AG04449 (cell line): ENCODE measurements at regions not wholly inside any gene's neighbourhood (a gene's known extent, or its start where the extent isn't known, plus 50 kb on each side); places are given as distances from the start of the nearest gene placed in this dataset.

Source experiments
- CTCF ChIA-PET: fragments of 350-600 bp; formaldehyde crosslinking; extraction: SDS; loops from one replicate; lab custom pipeline; 2021; ENCODE audit warnings: antibody characterized with exemption; lab: Yijun Ruan, JAX
- POLR2A ChIA-PET: fragments of 400-600, 350-600 bp; formaldehyde crosslinking; extraction: SDS; loops from one replicate; lab custom pipeline; 2020; ENCODE audit warnings: antibody characterized with exemption, inconsistent platforms; lab: Yijun Ruan, JAX
- DNase-seq: peaks from one replicate; pipeline ENCODE4 v3.0.0-alpha.2; 2010; ENCODE audit warnings: low read depth, low spot score
- H3K4me3 ChIP-seq: 2 replicates; pipeline ENCODE4 v1.5.1; 2011; ENCODE audit warnings: low read depth, mild to moderate bottlenecking, control low read depth, low read length
- TF ChIP-seq, protein P1 (sequence below): IDR thresholded peaks from one replicate; pipeline ENCODE4 v1.5.1; 2011; ENCODE audit warnings: mild to moderate bottlenecking, moderate library complexity, low read length, control low read depth, inconsistent platforms; ENCODE audit not compliant: insufficient read depth; ENCODE audit errors: missing control alignments

DNA sequence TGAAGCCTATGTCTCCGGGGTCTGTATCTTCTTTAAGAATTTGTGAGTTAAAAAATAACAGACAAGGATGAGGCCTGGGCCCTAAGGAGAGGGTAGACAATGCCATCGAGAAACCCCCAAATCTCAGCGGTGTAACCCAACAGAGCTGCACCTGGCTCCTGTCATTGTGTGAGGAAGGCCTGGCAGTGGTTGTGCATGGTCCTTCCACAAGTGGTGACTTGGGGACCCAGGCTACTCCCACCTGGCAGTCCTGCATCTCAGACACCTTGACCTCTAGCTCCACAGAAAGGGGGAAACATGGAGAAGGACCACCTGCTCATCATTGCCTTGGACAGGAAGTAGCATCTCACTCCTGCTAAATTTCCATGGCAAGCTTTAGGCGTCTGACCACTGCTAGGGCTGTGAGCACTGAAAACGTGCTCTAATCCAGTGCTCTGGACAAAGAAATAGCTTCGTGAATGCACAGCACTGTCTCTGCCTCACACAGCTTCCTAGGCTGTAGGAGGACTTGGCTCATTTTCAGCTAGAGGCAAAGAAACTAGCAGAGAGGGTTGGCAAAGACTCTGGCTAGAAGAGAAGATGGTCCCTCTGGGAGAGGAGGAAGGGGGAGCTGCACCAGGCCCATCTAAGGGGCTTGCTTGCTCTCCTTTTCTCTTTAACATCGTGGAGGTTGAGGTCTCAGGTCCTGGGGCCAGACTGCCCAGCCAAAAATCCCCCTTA is 273.9 kb upstream of the ZMIZ1 start:
- TF ChIP-seq, protein P1, sequence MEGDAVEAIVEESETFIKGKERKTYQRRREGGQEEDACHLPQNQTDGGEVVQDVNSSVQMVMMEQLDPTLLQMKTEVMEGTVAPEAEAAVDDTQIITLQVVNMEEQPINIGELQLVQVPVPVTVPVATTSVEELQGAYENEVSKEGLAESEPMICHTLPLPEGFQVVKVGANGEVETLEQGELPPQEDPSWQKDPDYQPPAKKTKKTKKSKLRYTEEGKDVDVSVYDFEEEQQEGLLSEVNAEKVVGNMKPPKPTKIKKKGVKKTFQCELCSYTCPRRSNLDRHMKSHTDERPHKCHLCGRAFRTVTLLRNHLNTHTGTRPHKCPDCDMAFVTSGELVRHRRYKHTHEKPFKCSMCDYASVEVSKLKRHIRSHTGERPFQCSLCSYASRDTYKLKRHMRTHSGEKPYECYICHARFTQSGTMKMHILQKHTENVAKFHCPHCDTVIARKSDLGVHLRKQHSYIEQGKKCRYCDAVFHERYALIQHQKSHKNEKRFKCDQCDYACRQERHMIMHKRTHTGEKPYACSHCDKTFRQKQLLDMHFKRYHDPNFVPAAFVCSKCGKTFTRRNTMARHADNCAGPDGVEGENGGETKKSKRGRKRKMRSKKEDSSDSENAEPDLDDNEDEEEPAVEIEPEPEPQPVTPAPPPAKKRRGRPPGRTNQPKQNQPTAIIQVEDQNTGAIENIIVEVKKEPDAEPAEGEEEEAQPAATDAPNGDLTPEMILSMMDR, result no peak
- DNase-seq, result no peak
- CTCF ChIA-PET, result interaction anchor here (2.0 kb wide), 1 partner anchor 12 kb away, joined by 5 read pairs; no protein-coding TSS in a partner anchor
- POLR2A ChIA-PET, result no interaction called here
- H3K4me3 ChIP-seq, result no peak overlapping the region

DNA sequence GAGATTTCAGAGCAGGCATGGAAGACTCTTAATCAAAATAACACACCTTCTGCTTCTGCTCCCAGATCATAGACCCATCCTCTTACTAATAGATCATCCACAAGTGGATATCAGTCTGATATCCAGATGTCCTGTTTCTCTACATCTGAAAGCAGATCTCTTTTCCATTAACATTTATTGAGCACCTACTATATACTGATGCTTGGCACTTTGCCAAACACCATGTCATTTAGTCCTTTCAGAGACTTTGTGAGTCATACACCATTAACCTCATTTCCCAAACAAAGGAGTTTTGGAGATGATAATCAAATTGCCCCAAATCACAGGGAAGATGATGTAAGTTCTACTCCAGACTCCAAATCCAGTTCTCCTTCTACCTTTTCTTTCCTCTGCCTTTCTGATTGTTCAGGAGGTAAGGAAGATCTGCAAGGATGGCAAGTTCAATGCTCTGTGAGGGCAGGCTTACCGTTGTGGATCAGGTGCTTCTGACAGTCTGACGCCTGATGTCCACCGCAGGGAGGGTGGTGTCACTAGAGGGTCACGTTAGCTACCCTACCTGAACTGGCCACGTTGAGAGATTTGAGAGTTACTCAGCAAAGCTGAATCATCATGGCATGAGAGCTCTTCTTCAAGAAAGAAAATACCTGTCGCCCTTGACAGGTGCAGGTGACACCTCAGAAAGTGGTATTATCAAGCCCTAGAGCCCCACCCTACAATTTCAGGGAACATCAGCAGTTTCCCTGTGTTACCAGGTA is 269.6 kb upstream of the ZMIZ1 start:
- POLR2A ChIA-PET, result no interaction called here
- no peak overlapping the region for H3K4me3 ChIP-seq
- DNase-seq, result no peak
- TF ChIP-seq, protein P1, result no peak
- CTCF ChIA-PET, result no interaction called here

- POLR2A ChIA-PET, result no interaction called here
- DNase-seq, result no peak
- H3K4me3 ChIP-seq, result no peak overlapping the region
- CTCF ChIA-PET, result no interaction called here
- TF ChIP-seq, protein P1, result no peak
Observed at GRCh38 chr10:78800006-78800405, 268.8 kb upstream of the ZMIZ1 start.

- ChIA-PET CTCF (no interaction called here), POLR2A (no interaction called here)
- H3K4me3 ChIP-seq, result no peak overlapping the region
- no peak for DNase-seq
- TF ChIP-seq, protein P1, result no peak
Observed at GRCh38 chr10:78800535-78801320, 268.0 kb upstream of the ZMIZ1 start.

GRCh38 chr10:78802431-78802830 is 266.3 kb upstream of the ZMIZ1 start:
- TF ChIP-seq, protein P1, result no peak
- DNase-seq, result no peak
- no peak overlapping the region for H3K4me3 ChIP-seq
- CTCF ChIA-PET, result interaction anchor here (1.4 kb wide), 1 partner anchor 25 kb away, joined by 3 read pairs; no protein-coding TSS in a partner anchor
- POLR2A ChIA-PET, result interaction anchor here (0.6 kb wide), 1 partner anchor 438 kb away, joined by 7 read pairs; no protein-coding TSS in a partner anchor

- POLR2A ChIA-PET, result interaction anchor here (0.6 kb wide), 1 partner anchor 437 kb away, joined by 7 read pairs; no protein-coding TSS in a partner anchor
- TF ChIP-seq, protein P1, result no peak
- CTCF ChIA-PET, result interaction anchor here (1.4 kb wide), 1 partner anchor 25 kb away, joined by 3 read pairs; no protein-coding TSS in a partner anchor
- DNase-seq, result peak; percentile 24
- H3K4me3 ChIP-seq, result no peak overlapping the region
Observed at GRCh38 chr10:78802866-78803265, 265.9 kb upstream of the ZMIZ1 start.
